ENCODE measurements at regions not wholly inside any gene's neighbourhood (a gene's known extent, or its start where the extent isn't known, plus 50 kb on each side); places are given as distances from the start of the nearest gene placed in this dataset.
"Not testable (repeated sequence)": the region's sequence is repeated elsewhere in the genome, so short reads cannot be mapped to it uniquely, and the experiment has no call there.

GRCh38 chr6:15956205-15957106, 172.4 kb upstream of the MYLIP start:
- peak in 1 of 2 donors; percentile 45 for DNase-seq (ENCODE audit: low read depth in 2 of 2)

- DNase-seq (ENCODE audit: low read depth in 2 of 2), result no peak
Measured at GRCh38 chr6:15955484-15955883, 173.4 kb upstream of the MYLIP start.

GRCh38 chr6:15953152-15953880, 175.6 kb upstream of the MYLIP start:
- peak; percentile 35 to 63 for DNase-seq (ENCODE audit: low read depth in 2 of 2)

- peak in 1 of 2 donors; percentile 20 for DNase-seq (ENCODE audit: low read depth in 2 of 2)
Measured at GRCh38 chr6:15952231-15953151, 176.4 kb upstream of the MYLIP start.

- DNase-seq (ENCODE audit: low read depth in 2 of 2), result no peak
Measured at GRCh38 chr6:15950962-15951569, 177.8 kb upstream of the MYLIP start.

GRCh38 chr6:15949982-15950381, 178.9 kb upstream of the MYLIP start:
- DNase-seq (ENCODE audit: low read depth in 2 of 2), result no peak

- peak in 1 of 2 donors; percentile 50 for DNase-seq (ENCODE audit: low read depth in 2 of 2)
Measured at GRCh38 chr6:15948930-15949900, 179.7 kb upstream of the MYLIP start.

- DNase-seq (ENCODE audit: low read depth in 2 of 2), result no peak
Measured at GRCh38 chr6:15947923-15948322, 181.0 kb upstream of the MYLIP start.

- no peak for DNase-seq (ENCODE audit: low read depth in 2 of 2)
Measured at GRCh38 chr6:15947436-15947835, 181.4 kb upstream of the MYLIP start.

GRCh38 chr6:15946701-15947385, 182.0 kb upstream of the MYLIP start:
- no peak for DNase-seq (ENCODE audit: low read depth in 2 of 2)

GRCh38 chr6:15945593-15946159, 183.2 kb upstream of the MYLIP start:
- DNase-seq (ENCODE audit: low read depth in 2 of 2), result peak; percentile 14 to 80

- no peak for DNase-seq (ENCODE audit: low read depth in 2 of 2)
Measured at GRCh38 chr6:15943423-15943822, 185.5 kb upstream of the MYLIP start.

GRCh38 chr6:15941168-15941567, 187.7 kb upstream of the MYLIP start:
- DNase-seq (ENCODE audit: low read depth in 2 of 2), result no peak

GRCh38 chr6:15938107-15938506, 190.8 kb upstream of the MYLIP start:
- DNase-seq (ENCODE audit: low read depth in 2 of 2), result peak in 1 of 2 donors; percentile 20

- no peak for DNase-seq (ENCODE audit: low read depth in 2 of 2)
Measured at GRCh38 chr6:15937602-15938001, 191.3 kb upstream of the MYLIP start.

GRCh38 chr6:15936503-15936902, 192.4 kb upstream of the MYLIP start:
- DNase-seq (ENCODE audit: low read depth in 2 of 2), result no peak

GRCh38 chr6:15935661-15936060, 193.2 kb upstream of the MYLIP start:
- DNase-seq (ENCODE audit: low read depth in 2 of 2), result no peak

GRCh38 chr6:15931697-15932096, 197.2 kb upstream of the MYLIP start:
- DNase-seq (ENCODE audit: low read depth in 2 of 2), result not testable (repeated sequence)

GRCh38 chr6:15930207-15930606, 198.7 kb upstream of the MYLIP start:
- DNase-seq (ENCODE audit: low read depth in 2 of 2), result no peak
